ENCODE measurements at regions not wholly inside any gene's neighbourhood (a gene's known extent, or its start where the extent isn't known, plus 50 kb on each side); places are given as distances from the start of the nearest gene placed in this dataset.

- TF ChIP-seq CTCF (IDR thresholded peaks at IDR 0.05) (no peak), POLR2A (IDR thresholded peaks at IDR 0.05) (no peak)
Observed at GRCh38 chr6:23600118-23600517, 525.9 kb upstream of the NRSN1 start.
